ENCODE measurements at regions not wholly inside any gene's neighbourhood (a gene's known extent, or its start where the extent isn't known, plus 50 kb on each side); places are given as distances from the start of the nearest gene placed in this dataset.

DNA sequence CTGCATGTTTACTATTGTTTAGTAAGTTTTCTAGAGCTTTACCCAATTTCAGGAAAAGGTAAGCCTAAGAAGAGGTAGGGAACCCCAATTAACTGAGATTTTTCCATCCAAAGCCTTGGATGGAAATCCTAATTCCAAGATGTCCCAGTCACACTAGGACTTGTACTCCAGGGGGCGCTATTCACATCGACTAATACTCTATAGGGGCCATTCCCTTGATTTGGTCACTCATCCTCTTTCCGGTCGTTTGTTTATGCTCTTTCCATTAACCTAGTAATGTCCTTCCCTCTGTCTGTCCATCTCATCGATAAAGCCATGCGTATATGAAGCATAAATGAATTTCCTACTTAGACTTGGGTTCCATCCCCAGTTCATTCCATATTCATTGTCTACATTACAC, 80.8 kb upstream of the FUCA2 start:
- DNase-seq: peak in 1 of 2 experiments; percentile 47

DNA sequence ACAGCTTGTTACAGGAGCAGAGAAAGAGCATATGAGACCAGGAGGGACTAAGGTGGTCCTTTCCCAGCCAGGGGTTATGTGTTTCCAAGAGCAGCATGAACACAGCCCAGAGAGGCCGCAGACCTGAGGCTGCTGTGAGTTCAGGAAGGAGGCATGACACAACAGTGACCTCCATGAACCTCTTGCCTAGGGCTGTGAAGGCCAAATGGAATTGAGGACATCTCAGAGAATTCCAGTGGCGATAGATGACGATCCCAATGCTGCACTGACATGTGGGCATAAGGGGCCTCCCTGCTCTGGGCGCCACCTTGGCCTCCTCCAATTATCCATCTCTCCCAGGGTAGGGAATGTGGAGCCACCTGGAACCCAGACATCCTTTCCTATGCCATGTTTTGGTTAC, 79.9 kb upstream of the FUCA2 start:
- DNase-seq: no peak

DNA sequence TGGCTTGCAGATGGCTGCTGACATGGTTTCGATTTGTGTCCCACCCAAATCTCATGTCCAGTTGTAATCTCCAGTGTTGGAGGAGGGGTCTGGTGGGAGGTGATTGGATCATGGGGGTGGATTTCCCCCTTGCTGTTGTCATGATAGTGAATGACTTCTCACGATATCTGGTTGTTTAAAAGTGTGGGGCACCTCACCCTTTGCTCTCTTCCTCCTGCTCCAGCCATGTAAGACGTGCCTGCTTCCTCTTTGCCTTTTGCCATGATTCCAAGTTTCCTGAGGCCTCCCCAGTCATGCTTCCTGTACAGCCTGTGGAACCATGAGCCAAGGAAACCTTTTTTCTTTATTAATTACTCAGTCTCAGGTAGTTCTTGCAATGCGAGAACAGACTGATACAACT, 77.6 kb upstream of the FUCA2 start:
- DNase-seq: no peak

DNA sequence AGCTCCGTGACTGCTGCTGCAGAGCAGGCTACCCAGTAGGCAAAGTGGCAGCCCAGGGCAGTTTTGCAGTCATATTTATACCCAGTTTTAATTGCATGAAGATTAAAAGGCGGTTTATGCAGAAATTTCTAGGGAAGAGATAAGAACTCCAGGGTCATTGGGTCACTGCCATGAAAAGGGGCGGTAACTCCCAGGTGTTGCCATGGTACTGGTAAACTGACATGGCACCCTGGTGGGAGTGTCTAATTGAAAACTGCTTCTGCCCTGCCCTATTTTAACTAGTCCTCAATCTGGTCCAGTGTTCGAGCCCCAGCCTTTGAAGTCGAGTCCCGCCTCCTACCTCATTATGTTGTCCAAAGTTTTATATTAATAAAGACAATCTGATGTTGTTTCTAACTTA, 75.0 kb upstream of the FUCA2 start:
- no peak for DNase-seq

DNA sequence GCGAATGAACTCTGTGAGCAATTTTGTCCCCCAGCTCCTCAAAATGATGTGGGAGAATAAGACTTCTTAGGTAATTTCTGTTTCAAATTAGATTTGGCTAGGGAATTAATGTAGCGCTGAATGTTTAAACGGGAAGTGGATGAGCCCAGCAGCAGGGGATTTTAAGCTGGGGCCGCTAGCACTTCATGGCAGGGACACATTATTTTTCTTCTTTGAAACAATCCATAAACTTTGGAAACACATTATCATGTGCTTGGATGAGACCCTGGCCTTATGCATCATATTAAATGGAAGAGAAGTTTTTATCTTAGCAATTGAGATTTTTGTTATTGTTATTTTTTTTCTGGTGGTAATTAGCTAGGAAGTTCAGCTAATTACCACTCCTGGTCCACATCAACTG, 74.2 kb upstream of the FUCA2 start:
- DNase-seq: no peak

DNA sequence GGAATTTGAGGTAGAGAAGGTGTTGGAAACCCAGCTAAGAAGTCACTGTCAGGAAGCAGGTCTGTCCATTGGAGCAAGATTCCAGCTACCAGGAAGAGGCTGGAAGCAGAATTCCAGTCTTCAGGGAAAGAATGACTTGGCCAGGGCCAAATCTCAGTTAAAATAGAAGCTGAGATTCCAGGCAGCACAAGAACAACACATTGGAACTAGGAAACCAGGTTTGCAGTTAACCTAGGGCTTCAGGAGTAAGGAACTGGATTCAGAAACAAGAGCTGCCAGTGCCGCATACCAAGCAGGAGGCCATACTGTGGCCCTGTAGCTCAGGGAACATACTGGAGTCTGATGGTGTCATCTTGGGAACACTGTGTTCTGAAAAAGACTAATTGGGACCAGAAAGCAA, 73.7 kb upstream of the FUCA2 start:
- no peak for DNase-seq

DNA sequence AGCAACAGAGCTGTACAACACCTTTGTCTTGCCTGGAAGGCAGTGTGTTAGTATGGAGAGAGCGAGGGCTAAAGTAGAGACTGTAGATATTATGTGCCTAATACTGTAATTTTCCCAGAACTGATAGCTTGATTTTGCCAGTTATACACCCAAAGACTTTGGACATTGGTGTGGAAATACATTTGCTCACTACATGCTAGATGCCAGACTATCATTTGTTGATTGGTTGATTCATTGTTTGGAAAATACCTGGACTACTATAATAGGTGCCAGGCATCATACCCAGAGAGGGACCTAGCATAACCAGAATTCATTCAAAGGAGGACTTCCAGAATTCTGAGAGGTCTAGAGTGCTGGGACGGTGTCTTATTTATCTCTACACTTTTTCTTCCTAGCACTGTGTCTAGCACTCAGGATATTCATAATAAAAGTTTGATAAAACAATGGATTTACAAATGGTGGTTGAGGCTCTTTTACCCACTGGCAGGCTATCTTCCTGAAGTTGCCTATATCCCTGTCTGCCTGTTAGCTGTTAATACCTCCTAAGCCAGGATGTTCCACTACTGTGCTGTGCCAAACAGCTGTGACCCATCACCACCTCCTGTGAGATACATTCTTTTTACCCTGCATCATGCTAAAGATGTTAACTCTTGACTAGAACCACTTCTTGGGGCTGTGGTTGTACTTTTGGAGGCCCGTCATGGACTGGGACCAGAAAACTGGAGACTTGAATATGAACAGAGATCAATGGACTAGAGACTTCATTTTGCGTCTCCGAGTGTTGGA, 72.2 kb upstream of the FUCA2 start:
- no peak for DNase-seq

DNA sequence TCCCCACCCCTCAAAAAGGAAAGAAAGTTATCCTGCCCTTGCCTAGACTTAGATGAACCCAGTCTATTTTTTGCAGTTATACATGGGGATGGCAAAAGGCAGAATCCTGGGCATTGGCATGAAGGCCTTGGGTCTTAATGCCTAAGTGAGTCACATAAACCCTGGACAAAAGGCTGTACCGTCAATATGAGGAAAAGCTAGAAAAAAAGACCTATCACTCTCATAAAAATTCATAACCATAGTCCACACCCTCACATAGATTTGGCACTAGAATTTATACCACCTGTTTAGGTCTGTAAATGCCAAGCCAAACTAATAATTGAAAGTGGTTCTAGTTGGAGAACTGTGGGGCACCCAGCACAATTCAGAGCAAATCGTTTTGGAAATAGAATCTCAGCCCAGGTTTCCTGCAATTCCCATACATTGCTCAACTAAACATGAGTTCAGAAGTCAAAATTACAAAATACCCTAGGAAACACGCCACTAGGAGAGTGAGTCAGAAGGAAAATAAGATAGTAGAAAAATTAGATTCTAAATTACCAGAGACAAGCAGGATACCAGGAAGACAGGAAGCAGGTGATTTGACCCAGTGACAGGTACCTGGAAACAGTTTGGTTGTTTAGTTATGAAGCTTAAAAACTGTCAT, 70.4 kb upstream of the FUCA2 start:
- no peak for DNase-seq

DNA sequence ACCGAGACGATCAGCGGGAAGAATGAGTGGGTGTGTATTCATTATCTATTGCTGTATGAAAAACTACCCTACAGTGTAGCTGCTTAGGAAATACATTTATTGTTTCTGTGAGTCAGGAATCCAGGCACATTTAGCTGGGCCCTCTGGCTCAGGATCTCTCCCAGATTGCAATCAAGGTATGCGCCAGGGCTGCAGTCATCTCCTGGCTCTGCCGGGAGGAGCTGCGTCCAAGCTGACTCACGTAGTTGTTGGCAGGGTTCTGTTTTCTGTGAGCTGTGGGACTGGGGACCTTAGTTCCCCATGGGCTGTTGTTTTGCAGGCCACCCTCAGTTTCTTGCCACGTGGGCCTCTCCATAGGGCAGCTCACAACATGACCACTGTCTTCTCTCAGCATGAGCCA, 68.2 kb upstream of the FUCA2 start:
- no peak for DNase-seq

DNA sequence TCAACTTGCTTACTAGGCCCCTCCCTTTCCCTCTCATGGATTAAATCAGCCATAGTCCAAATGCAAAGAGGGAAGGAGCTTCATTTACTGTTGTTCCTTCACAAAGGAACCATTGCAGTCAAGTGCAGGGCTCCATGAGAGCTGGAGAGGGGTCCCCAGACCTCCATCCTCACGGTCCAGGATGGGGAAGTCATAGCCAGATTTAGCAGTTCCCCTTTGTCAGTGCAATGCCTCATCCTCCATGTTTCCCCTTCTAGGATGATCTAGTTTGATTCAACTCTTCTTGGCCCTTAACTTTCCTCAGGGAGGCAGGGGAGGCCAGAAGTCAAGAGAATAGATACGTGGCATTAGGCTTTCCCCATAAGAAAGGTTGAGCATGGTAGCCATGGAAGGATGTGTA, 66.5 kb upstream of the FUCA2 start:
- DNase-seq: no peak

DNA sequence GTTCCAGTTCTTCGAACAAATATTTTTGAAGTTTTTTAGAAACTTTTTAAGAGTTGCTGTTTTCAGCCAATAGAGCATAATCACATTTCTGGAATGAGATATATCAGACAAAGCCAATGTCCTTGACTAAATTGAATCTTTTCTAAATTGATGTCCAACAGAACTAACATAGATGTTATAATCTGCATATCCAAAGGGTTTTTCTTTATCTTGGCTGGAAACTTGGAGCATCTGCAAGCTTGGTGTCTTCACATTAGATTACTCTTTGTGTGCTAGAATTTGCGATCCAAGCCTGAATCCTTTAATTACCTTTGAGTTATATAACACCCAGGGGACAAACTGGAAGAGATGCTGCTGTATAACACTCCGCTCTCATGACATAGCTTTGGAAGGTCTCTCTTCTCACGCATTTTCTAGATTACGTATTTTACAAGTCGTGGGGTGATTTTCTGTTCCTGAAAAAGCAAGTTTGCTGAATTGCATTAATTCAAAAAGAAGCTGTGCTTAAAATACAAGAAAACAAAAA, 64.4 kb upstream of the FUCA2 start:
- peak; percentile 14 to 27 for DNase-seq

DNA sequence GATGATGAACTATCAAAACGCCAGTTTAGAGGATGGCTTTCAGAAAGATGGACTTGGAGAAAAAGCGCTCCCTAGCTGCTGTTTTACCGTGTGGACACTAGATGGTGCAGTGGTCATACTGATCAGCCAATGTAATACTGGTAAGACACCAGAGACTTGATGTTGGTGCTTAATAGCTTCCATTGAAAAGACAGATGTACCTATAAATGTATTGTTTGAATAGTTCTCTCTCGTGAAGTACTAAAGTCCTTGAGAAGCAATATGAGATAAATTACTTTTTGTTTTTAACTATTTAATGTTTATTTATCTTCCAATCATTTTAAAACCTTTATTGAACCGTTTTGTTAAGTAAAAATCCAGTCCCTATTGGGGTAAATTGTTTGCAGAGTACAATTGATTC, 63.9 kb upstream of the FUCA2 start:
- peak; percentile 62 to 80 for DNase-seq

DNA sequence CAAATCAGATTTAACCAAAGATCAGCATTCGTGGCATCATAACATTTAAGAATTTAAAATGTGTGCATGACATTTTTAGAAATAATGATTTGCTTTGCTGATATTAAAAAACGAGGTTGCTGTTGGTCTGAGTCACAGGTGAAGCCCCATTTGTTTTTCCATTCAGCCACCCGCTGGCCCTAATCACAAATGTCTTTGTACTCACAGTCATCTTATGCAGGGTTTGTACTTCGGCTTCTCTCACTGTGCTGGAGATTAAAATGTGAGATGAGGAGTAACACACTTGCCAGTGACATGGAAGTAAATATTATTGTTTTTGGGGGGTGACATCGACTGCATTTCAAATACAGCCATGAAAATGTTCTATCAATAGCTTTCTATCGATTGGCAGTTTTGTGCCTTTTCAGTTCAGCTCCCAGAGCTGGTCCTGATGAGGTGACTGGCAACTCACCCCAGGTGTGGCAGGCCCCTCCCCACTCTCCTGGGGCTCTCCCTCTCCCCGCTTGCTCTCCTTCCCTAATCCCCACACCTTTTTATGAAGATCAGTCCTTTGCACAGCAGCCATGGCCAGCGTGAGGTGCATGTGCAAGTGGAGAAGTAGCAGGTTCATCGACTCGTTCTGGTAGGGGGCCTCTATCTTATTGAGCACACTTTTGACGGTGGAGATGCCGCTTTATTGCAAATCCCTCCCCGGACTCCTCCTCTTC, 58.8 kb upstream of the FUCA2 start:
- no peak for DNase-seq

DNA sequence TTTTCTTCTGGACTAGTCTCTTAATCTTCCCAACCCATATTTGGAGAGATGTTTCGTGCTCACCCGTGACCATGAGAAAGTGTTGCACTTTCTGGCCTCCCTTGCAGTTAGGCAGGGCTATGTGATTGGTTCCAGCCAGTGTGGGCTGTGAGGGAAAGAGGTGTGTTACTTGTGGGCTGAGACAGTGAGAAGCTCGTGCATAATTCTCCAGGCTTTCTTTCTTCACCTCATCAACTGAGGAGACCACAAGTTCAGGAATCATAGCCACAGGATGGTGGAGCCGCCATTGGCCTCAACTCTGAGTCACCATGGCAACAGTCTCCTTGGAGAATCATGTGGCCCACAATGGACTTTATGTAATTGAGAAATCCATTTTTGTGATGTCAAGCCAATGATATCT, 57.5 kb upstream of the FUCA2 start:
- no peak for DNase-seq

DNA sequence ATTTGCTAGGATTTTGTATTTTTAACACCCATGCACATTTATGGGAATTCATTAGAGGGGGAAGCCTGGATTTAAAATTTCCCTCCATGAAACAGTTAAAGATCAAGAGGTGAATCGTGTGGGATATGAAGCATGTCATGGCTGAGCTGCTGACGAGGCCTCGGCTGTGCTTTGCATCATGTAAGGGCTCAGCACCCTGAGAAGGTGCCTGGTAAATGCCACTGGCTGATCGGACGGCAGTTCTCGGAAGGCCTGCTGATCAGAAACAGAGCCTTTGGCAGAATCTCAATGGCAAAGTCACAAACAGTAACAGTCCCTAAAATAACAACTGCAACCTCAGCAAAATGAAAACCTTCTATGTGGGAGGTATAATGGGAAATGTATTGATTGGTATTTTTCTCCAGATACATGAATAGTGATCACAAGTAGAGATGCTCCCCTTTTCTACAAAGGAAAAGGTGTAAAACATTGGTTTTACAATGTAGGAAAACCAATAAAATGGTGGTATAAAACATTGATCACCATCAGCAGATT, 53.0 kb upstream of the FUCA2 start:
- no peak for DNase-seq

DNA sequence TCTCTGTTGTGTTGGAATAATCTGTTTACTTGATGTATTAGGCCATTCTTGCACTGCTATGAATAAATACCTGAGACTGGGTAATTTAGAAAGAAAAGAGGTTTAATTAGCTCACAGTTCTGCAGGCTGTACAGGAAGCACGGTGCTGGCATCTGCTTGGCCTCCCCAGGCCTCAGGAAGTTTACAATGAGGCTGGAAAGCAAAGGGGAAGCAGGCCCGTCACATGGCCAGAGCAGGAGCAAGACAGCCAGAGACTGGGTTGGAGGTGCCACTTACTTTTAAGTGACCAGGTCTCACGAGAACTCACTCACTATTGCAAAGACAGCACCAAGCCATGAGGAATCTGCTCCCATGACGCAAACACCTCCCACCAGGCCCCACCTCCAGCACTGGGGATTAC, 50.6 kb upstream of the FUCA2 start:
- DNase-seq: no peak

All from NCI-H526 (cell line).